ENCODE measurements at regions not wholly inside any gene's neighbourhood (a gene's known extent, or its start where the extent isn't known, plus 50 kb on each side); places are given as distances from the start of the nearest gene placed in this dataset.
"Not testable (repeated sequence)": the region's sequence is repeated elsewhere in the genome, so short reads cannot be mapped to it uniquely, and the experiment has no call there.

DNA sequence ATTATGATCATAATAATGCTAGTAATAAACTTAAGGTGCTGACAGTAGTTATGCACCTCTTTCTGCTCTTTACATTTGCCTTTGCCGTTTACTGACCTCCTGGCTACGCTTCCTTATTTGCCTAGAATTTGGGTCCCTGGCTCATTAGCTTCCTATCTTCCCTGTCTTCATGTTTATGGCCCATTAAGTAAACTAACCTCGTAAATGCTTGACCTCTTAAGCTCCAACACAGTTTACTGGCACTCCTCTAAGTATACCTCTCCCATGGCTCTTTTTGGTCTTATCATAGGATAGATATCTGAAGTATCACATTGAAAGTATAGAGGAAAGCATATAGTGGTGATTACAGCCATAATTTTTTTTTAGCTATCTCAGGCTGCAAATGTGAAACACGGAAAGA lies 657.3 kb upstream of the SLC39A10 start:
- POLR2A ChIA-PET: no interaction called here
- CTCF ChIA-PET: interaction anchor here (1.0 kb wide), 1 partner anchor 220 kb away, joined by 4 read pairs; no protein-coding TSS in a partner anchor

DNA sequence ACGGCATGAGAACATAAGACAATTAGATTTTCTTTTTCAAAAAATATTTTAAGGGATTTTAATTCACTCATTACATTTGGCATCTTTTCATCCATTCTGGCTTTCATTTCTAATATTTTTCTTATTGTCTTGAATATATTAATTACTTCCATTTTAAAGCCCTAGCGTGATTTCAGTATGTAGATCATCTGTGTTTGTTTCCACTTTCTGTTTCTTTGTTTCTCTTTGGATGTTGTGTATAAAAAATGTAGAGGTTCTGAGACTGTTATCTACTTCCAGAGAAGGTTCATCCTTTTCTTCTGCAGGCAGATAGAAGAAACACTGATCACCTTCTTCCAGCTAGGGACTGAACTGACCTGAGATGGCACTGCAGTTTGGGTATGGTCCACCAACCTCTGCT lies 664.4 kb upstream of the SLC39A10 start:
- CTCF ChIA-PET: no interaction called here
- POLR2A ChIA-PET: no interaction called here

- POLR2A ChIA-PET: no interaction called here
- CTCF ChIA-PET: no interaction called here
Measured at GRCh38 chr2:194985258-194985657, 671.8 kb upstream of the SLC39A10 start.

- ChIA-PET POLR2A (no interaction called here), CTCF (no interaction called here)
Measured at GRCh38 chr2:194962254-194962653, 694.8 kb upstream of the SLC39A10 start.

- ChIA-PET CTCF (no interaction called here), POLR2A (no interaction called here)
Measured at GRCh38 chr2:194954218-194954617, 702.8 kb upstream of the SLC39A10 start.

DNA sequence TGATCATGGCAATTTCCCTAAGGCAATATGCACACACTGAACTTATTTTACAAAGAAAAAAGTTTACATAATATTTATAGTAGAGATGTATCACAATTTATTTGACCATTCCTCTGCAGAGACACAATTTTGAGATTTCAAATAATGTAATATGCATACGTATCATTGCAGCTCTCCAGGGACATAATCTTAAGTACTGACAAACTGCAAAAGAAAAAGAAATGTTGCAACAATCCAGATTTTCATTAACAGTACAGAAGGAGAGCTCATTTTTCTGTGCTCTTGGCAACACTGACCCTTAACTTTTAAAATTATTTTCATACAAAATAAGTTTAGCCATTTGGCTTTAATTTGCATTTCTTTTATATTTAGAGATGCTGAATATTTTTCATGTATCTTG lies 710.2 kb upstream of the SLC39A10 start:
- ChIA-PET CTCF (no interaction called here), POLR2A (no interaction called here)

- ChIA-PET CTCF (no interaction called here), POLR2A (no interaction called here)
Measured at GRCh38 chr2:194938066-194938465, 719.0 kb upstream of the SLC39A10 start.

DNA sequence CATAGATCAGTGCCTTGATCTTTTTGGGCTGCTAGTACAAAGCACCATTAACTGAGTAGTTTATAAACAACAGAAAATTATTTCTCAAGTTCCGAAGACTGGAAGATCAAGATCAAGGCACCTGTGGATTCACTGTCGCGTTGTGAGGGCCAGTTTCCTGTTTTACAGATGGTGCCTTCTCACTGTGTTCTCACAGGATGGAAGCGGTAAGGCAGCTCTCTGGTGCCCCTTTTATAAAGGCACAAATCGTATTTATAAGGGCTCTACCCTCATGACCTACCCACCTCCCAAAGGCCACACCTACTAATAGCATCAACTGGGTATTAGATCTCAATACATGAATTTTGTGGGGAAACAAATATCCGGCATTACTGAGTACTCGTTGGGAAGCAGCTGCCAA lies 729.5 kb upstream of the SLC39A10 start:
- CTCF ChIA-PET: no interaction called here
- POLR2A ChIA-PET: no interaction called here

DNA sequence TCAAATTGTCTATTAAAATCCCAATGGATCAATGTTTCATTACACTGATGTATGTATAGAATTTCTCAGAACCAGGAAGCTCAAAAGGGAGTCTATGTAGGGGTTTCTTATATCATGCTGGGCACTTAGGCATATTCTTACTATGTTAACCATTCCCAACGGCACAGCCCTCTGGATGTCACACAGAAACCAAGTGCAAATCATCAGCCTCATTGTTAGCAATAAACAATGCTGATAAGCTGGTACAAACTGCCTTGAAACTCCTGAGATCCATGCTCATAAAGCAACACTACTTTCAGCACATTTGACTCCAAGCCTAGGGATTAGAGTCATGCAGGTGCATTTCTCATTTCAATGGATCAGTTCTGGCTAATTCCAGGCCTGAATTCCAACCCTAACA lies 730.2 kb upstream of the SLC39A10 start:
- CTCF ChIA-PET: no interaction called here
- POLR2A ChIA-PET: no interaction called here

GRCh38 chr2:194925742-194926141 lies 731.3 kb upstream of the SLC39A10 start:
- CTCF ChIA-PET: interaction anchor here (0.5 kb wide), 1 partner anchor 302 kb away, joined by 3 read pairs; no protein-coding TSS in a partner anchor
- POLR2A ChIA-PET: no interaction called here

- ChIA-PET CTCF (no interaction called here), POLR2A (no interaction called here)
Measured at GRCh38 chr2:194917519-194917918, 739.5 kb upstream of the SLC39A10 start.

DNA sequence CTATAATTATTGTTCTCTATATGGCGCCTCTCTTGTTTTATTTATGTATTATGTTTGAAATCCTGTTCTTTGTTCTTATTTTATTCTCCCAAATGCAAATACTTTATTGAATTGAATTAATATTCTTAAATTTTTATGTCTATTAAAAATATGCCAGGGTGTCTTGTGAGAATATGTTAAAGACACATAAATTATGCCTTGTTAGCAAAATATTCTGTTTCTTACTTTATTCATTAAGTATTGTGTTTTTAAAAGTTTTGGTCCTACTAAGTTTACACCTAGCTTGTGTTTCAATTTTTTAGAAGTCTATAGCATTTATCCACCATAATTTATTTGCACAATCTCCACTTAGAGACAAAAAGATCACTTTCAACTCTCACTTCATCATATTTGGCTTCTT lies 741.5 kb upstream of the SLC39A10 start:
- ChIA-PET CTCF (no interaction called here), POLR2A (no interaction called here)

GRCh38 chr2:194907569-194907968 lies 749.5 kb upstream of the SLC39A10 start:
- POLR2A ChIA-PET: no interaction called here

GRCh38 chr2:194896871-194897270 lies 760.2 kb upstream of the SLC39A10 start:
- ChIA-PET POLR2A (no interaction called here), CTCF (no interaction called here)

More at GRCh38 chr2:194907569-194907968, 749.5 kb upstream of the SLC39A10 start:
- CTCF ChIA-PET: no interaction called here

DNA sequence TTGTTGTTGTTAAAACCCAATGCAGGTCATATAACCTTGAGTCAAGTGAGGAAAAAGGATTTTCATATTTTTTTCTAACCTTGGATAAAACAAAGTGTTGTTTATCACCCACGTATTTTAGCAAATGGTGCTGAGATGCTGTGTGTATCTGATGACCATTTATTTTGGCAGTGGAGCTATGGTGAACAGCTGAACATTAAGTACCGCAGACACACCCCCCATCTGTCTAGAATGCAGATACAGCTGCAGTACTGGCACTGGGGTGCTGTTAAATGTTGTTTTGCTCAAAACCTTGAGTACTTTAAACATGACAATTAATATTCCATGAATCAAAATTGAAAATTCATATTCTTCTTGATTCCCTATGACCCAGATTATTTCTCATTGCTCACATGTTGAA lies 773.3 kb upstream of the SLC39A10 start:
- POLR2A ChIA-PET: no interaction called here

GRCh38 chr2:194870974-194871535 lies 786.0 kb upstream of the SLC39A10 start:
- CTCF ChIA-PET: no interaction called here
- POLR2A ChIA-PET: no interaction called here

More for the DNA sequence above, 773.3 kb upstream of the SLC39A10 start:
- CTCF ChIA-PET: no interaction called here

DNA sequence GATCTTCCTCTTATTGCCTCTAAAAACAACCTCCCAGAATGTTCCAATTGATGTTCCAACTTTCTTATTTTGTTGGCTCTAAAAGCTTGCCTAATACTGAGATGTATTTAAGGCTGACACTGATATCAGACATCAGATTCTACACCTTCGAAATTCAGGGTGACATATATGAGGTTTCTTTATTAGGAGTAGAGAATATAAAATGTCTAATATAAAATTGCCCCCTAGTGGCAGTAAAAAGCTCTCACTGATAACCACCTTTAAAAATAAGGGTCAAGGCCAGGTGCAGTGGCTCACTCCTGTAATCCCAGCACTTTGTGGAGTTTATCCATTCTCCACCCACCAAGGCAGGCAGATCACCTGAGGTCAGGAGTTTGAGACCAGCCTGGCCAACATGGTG lies 789.7 kb upstream of the SLC39A10 start:
- POLR2A ChIA-PET: no interaction called here
- CTCF ChIA-PET: interaction anchor here (0.6 to 0.7 kb wide), 3 partner anchors 13 to 1059 kb away, joined by 3 to 6 read pairs (median 3); no protein-coding TSS in a partner anchor

DNA sequence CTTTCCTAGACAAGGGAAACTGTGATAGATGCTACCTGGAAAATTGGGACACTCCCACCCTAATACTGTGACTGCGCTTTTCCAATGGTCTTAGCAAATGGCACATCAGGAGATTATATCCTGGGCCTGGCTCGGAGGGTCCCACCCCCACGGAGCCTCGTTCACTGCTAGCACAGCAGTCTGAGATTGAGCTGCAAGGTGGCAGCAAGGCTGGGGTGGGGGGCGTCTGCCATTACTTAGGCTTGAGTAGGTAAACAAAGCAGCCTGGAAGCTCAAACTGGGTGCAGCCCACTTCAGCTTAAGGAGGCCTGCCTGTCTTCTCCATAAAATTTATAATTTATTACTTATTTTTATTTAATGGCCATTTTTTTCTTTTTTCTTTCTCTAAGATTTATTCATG lies 802.1 kb upstream of the SLC39A10 start:
- CTCF ChIA-PET: no interaction called here
- POLR2A ChIA-PET: no interaction called here

DNA sequence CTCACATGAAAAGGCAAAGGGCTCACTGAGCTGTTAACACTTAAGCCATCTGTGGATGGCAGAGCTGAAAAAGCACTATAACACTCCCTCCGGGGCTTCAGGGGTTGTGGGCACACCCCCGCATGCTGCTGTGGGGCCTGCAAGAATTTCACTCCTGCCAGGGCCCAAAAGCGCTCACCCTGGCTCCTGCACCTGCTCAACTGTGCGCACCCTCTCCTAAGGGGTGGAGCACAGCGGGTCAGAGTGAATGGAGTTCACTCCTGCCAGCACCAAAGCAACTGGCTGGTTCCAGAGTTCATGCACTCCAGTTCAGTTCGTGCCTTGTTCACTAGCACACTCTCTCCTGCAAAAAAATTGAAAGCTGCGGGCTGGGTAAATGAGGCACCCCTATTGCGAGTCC lies 814.2 kb upstream of the SLC39A10 start:
- POLR2A ChIA-PET: no interaction called here
- CTCF ChIA-PET: no interaction called here

- CTCF ChIA-PET, POLR2A ChIA-PET: not testable (repeated sequence)
Measured at GRCh38 chr2:194834371-194834770, 822.7 kb upstream of the SLC39A10 start.

DNA sequence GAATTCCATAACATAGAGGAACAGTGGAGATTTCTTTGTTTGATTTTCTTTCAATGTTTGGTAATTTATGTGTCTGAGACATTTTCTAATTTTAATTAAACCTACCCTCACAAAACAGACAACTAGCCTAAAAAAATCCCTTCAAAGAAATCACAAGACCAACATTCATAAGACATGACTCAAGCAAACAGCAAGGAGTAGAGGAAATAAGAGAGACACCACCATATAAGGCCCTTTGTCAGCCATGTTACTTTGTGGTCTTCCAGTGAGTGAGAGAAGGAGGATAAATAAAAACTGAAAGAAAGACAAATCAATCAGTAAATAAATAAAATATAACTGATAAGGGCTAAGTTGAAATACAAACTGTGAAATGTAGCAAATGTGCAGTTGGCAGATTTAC lies 830.8 kb upstream of the SLC39A10 start:
- ChIA-PET POLR2A (no interaction called here), CTCF (no interaction called here)

GRCh38 chr2:194824450-194824849 lies 832.6 kb upstream of the SLC39A10 start:
- ChIA-PET POLR2A (no interaction called here), CTCF (no interaction called here)

- ChIA-PET CTCF (no interaction called here), POLR2A (no interaction called here)
Measured at GRCh38 chr2:194822657-194823056, 834.4 kb upstream of the SLC39A10 start.
